ENCODE measurements at regions not wholly inside any gene's neighbourhood (a gene's known extent, or its start where the extent isn't known, plus 50 kb on each side); places are given as distances from the start of the nearest gene placed in this dataset.

DNA sequence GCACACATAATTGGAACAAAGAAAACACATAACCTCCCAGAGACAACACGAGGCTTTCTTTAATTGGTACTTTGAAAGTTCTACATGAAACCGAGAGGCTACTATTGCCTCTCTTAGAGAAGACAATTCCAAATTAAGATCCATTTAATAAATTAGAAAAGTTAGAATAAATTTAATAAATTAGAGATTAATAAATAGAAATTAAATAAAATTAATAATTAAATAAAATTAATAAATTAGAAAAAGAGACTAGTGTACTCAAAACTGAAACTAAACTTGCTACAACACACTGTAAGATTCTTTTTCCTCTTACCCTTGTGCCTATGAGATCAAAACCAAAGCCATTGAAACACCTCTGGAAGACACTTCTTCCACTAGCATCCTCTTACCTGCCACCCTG lies 199.0 kb downstream of the URB2 start:
- Histone ChIP-seq H3K4me2 (ENCODE audit: control insufficient read depth, extremely low read depth, insufficient read depth, low read depth, low read length) (no peak overlapping the region), H3K27me3 (ENCODE audit: control insufficient read depth, extremely low read depth, insufficient read depth, low read length) (no peaks in the 10 kb centered on the region), H3K9me1 (ENCODE audit: control insufficient read depth, extremely low read depth, insufficient read depth, low read length) (no peaks in the 10 kb centered on the region), H4K20me1 (ENCODE audit: control insufficient read depth, extremely low read depth, insufficient read depth, low read length) (no peaks in the 10 kb centered on the region), H3K27ac (ENCODE audit: control insufficient read depth, insufficient read depth, low read length) (no peak overlapping the region), H3K4me3 (ENCODE audit: control insufficient read depth in 2 of 3, extremely low read depth in 1 of 3, insufficient read depth in 2 of 3, low read depth in 1 of 3, low read length in 3 of 3) (no peak overlapping the region), H3K79me2 (ENCODE audit: control insufficient read depth, insufficient read depth, low read length) (no peaks in the 10 kb centered on the region), H3K36me3 (ENCODE audit: control insufficient read depth in 2 of 2, extremely low read depth in 1 of 2, insufficient read depth in 2 of 2, low read length in 2 of 2) (no peaks in the 10 kb centered on the region), H3K9me3 (ENCODE audit: control insufficient read depth, low read depth, low read length) (no peaks in the 10 kb centered on the region), H3K9ac (ENCODE audit: control insufficient read depth, extremely low read depth, insufficient read depth, low read length) (no peak overlapping the region), H3K4me1 (ENCODE audit: control insufficient read depth, extremely low read depth, insufficient read depth, low read length) (no peaks in the 10 kb centered on the region), H2AFZ (ENCODE audit: control insufficient read depth, low read length) (no peak overlapping the region)
- dilution Hi-C loops (cut with MboI; ENCODE audit: extremely low pct_ligation_motif_present, low sequenced_read_pairs) = no loop called here
- TF ChIP-seq, protein P1, sequence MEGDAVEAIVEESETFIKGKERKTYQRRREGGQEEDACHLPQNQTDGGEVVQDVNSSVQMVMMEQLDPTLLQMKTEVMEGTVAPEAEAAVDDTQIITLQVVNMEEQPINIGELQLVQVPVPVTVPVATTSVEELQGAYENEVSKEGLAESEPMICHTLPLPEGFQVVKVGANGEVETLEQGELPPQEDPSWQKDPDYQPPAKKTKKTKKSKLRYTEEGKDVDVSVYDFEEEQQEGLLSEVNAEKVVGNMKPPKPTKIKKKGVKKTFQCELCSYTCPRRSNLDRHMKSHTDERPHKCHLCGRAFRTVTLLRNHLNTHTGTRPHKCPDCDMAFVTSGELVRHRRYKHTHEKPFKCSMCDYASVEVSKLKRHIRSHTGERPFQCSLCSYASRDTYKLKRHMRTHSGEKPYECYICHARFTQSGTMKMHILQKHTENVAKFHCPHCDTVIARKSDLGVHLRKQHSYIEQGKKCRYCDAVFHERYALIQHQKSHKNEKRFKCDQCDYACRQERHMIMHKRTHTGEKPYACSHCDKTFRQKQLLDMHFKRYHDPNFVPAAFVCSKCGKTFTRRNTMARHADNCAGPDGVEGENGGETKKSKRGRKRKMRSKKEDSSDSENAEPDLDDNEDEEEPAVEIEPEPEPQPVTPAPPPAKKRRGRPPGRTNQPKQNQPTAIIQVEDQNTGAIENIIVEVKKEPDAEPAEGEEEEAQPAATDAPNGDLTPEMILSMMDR (optimal IDR thresholded peaks at IDR 0.05 in 1 of 3, IDR thresholded peaks at IDR 0.05 in 1 of 3, conservative IDR thresholded peaks at IDR 0.05 in 1 of 3; ENCODE audit: extremely low read depth in 1 of 3, insufficient read depth in 2 of 3, low read length in 3 of 3) = no peak
- no peak for TF ChIP-seq EZH2 (IDR thresholded peaks at IDR 0.05; ENCODE audit: low read length)
- DNase-seq (ENCODE audit: low read depth, low spot score) (no peak), FAIRE-seq (no peak)

DNA sequence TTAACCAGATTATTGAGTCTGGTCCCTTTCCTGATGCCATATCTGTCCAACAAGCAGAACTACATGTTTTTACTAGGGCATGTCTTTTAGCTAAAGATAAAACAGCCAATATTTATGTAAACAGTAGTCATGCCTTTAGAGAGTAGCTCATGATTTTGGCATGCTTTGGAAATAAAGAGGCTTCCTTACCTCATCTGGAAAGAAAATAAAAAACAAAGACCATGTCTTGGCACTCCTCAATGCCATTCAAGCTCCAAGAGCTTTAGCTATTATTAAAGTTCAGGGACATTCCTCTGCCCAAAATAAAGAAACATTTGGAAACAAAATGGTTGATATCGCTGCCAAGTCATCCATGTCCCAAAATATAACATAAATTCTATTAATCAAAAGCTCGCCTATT lies 202.4 kb downstream of the URB2 start:
- Histone ChIP-seq H3K4me3 (ENCODE audit: control insufficient read depth in 2 of 3, extremely low read depth in 1 of 3, insufficient read depth in 2 of 3, low read depth in 1 of 3, low read length in 3 of 3) (no peak overlapping the region), H4K20me1 (ENCODE audit: control insufficient read depth, extremely low read depth, insufficient read depth, low read length) (no peaks in the 10 kb centered on the region), H3K9ac (ENCODE audit: control insufficient read depth, extremely low read depth, insufficient read depth, low read length) (no peak overlapping the region), H3K4me2 (ENCODE audit: control insufficient read depth, extremely low read depth, insufficient read depth, low read depth, low read length) (no peak overlapping the region), H3K36me3 (ENCODE audit: control insufficient read depth in 2 of 2, extremely low read depth in 1 of 2, insufficient read depth in 2 of 2, low read length in 2 of 2) (no peaks in the 10 kb centered on the region), H3K27me3 (ENCODE audit: control insufficient read depth, extremely low read depth, insufficient read depth, low read length) (no peaks in the 10 kb centered on the region), H2AFZ (ENCODE audit: control insufficient read depth, low read length) (no peak overlapping the region), H3K27ac (ENCODE audit: control insufficient read depth, insufficient read depth, low read length) (no peak overlapping the region), H3K9me1 (ENCODE audit: control insufficient read depth, extremely low read depth, insufficient read depth, low read length) (no peaks in the 10 kb centered on the region), H3K4me1 (ENCODE audit: control insufficient read depth, extremely low read depth, insufficient read depth, low read length) (no peaks in the 10 kb centered on the region), H3K9me3 (ENCODE audit: control insufficient read depth, low read depth, low read length) (no peaks in the 10 kb centered on the region), H3K79me2 (ENCODE audit: control insufficient read depth, insufficient read depth, low read length) (no peaks in the 10 kb centered on the region)
- DNase-seq (ENCODE audit: low read depth, low spot score) (no peak), FAIRE-seq (no peak)
- TF ChIP-seq EZH2 (IDR thresholded peaks at IDR 0.05; ENCODE audit: low read length) = no peak
- TF ChIP-seq, protein P1 (optimal IDR thresholded peaks at IDR 0.05 in 1 of 3, IDR thresholded peaks at IDR 0.05 in 1 of 3, conservative IDR thresholded peaks at IDR 0.05 in 1 of 3; ENCODE audit: extremely low read depth in 1 of 3, insufficient read depth in 2 of 3, low read length in 3 of 3) = no peak
- dilution Hi-C loops (cut with MboI; ENCODE audit: extremely low pct_ligation_motif_present, low sequenced_read_pairs) = no loop called here

All from keratinocyte (primary cell).